ENCODE measurements at regions not wholly inside any gene's neighbourhood (a gene's known extent, or its start where the extent isn't known, plus 50 kb on each side); places are given as distances from the start of the nearest gene placed in this dataset.

- no peak for DNase-seq
- Histone ChIP-seq H3K9me3 (peaks cover 0 to 4% of the 10 kb centered on the region in 2 donors), H3K4me3 (no peak overlapping the region), H3K36me3 (peaks cover 0 to 3% of the 10 kb centered on the region in 2 donors), H3K27me3 (no peaks in the 10 kb centered on the region), H3K4me1 (no peaks in the 10 kb centered on the region), H3K27ac (no peak overlapping the region)
- intact Hi-C loops (cut with DNase I; ENCODE audit: low total_unique reads): no loop called here
- TF ChIP-seq POLR2A (IDR thresholded peaks at IDR 0.05): no peak
- TF ChIP-seq, protein P1, sequence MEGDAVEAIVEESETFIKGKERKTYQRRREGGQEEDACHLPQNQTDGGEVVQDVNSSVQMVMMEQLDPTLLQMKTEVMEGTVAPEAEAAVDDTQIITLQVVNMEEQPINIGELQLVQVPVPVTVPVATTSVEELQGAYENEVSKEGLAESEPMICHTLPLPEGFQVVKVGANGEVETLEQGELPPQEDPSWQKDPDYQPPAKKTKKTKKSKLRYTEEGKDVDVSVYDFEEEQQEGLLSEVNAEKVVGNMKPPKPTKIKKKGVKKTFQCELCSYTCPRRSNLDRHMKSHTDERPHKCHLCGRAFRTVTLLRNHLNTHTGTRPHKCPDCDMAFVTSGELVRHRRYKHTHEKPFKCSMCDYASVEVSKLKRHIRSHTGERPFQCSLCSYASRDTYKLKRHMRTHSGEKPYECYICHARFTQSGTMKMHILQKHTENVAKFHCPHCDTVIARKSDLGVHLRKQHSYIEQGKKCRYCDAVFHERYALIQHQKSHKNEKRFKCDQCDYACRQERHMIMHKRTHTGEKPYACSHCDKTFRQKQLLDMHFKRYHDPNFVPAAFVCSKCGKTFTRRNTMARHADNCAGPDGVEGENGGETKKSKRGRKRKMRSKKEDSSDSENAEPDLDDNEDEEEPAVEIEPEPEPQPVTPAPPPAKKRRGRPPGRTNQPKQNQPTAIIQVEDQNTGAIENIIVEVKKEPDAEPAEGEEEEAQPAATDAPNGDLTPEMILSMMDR (IDR thresholded peaks at IDR 0.05): no peak
Observed at GRCh38 chr1:82690411-82690810, 889.7 kb downstream of the ADGRL2 start.

GRCh38 chr1:82689217-82689616, 888.5 kb downstream of the ADGRL2 start:
- Histone ChIP-seq H3K27me3 (no peaks in the 10 kb centered on the region), H3K4me1 (no peaks in the 10 kb centered on the region), H3K36me3 (peaks cover 0 to 3% of the 10 kb centered on the region in 2 donors), H3K9me3 (peaks cover 0 to 4% of the 10 kb centered on the region in 2 donors), H3K27ac (no peak overlapping the region), H3K4me3 (no peak overlapping the region)
- TF ChIP-seq, protein P1 (IDR thresholded peaks at IDR 0.05): no peak
- no peak for TF ChIP-seq POLR2A (IDR thresholded peaks at IDR 0.05)
- no peak for DNase-seq
- intact Hi-C loops (cut with DNase I; ENCODE audit: low total_unique reads): no loop called here

- Histone ChIP-seq H3K4me1 (no peaks in the 10 kb centered on the region), H3K36me3 (no peaks in the 10 kb centered on the region), H3K27ac (no peak overlapping the region), H3K27me3 (no peaks in the 10 kb centered on the region), H3K9me3 (peaks cover 0 to 4% of the 10 kb centered on the region in 2 donors), H3K4me3 (no peak overlapping the region)
- DNase-seq: no peak
- TF ChIP-seq POLR2A (IDR thresholded peaks at IDR 0.05): no peak
- TF ChIP-seq, protein P1 (IDR thresholded peaks at IDR 0.05): no peak
- intact Hi-C loops (cut with DNase I; ENCODE audit: low total_unique reads): no loop called here
Observed at GRCh38 chr1:82686774-82687173, 886.0 kb downstream of the ADGRL2 start.

DNA sequence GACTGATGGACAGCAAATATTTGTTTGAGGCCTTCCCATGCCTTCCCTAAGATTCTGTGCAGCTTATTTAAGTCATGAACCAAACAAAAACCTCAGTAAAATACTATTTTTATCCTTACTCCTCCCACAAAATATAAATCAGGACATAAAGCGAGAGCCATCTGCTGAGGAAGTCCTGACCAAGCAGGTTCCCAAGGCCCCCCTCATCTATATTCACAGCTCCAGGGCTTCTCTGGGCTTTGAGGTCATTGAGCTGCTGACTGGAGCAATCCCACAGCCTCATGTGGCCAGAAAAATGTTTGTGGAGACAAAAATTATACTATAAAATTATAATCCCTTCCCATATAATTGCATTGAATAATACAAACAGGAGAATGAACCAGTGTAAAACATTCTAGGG, 846.2 kb downstream of the ADGRL2 start:
- H3K27me3 ChIP-seq: no peaks in the 10 kb centered on the region
- no peak for DNase-seq
- H3K4me1 ChIP-seq: no peaks in the 10 kb centered on the region
- TF ChIP-seq POLR2A (IDR thresholded peaks at IDR 0.05): no peak
- TF ChIP-seq, protein P1 (IDR thresholded peaks at IDR 0.05): no peak
- H3K4me3 ChIP-seq: no peak overlapping the region
- H3K9me3 ChIP-seq: no peaks in the 10 kb centered on the region
- no peak overlapping the region for H3K27ac ChIP-seq
- intact Hi-C loops (cut with DNase I; ENCODE audit: low total_unique reads): no loop called here
- no peaks in the 10 kb centered on the region for H3K36me3 ChIP-seq

DNA sequence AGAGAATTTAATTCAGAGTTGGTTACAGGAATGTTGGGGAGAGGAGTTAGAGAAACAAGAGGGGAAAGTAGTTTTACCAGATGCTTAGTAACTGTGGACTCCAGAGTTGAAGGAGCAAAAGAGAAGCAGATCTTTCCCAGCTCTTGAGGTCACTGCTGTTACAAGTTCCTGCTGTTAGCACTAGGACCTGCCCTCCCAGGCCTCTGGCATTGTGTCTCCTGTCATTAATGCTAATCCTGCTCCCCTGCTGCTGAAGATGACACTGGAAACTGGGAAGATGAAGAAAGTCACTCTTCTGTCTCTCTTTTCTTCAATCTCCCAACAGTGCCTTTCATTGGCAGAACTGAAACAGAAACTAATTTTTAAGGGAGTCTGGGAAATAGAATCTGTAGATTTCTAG, 845.6 kb downstream of the ADGRL2 start:
- H3K27ac ChIP-seq: no peak overlapping the region
- no peaks in the 10 kb centered on the region for H3K9me3 ChIP-seq
- TF ChIP-seq, protein P1 (IDR thresholded peaks at IDR 0.05): no peak
- TF ChIP-seq POLR2A (IDR thresholded peaks at IDR 0.05): no peak
- H3K36me3 ChIP-seq: no peaks in the 10 kb centered on the region
- intact Hi-C loops (cut with DNase I; ENCODE audit: low total_unique reads): no loop called here
- no peaks in the 10 kb centered on the region for H3K27me3 ChIP-seq
- no peak for DNase-seq
- no peak overlapping the region for H3K4me3 ChIP-seq
- H3K4me1 ChIP-seq: no peaks in the 10 kb centered on the region

All from uterus (tissue), 3 donors.